H9 (cell line): ENCODE measurements at regions not wholly inside any gene's neighbourhood (a gene's known extent, or its start where the extent isn't known, plus 50 kb on each side); places are given as distances from the start of the nearest gene placed in this dataset.

Source experiments
- DNase-seq: peaks from one replicate; pipeline ENCODE4 v3.0.0-alpha.2; 2017
- H2AFZ ChIP-seq: one replicate; pipeline ENCODE4 v1.6.1; 2013; ENCODE audit warnings: mild to moderate bottlenecking, low read length, control low read depth, moderate library complexity
- H2AK5ac ChIP-seq: 2 replicates; pipeline ENCODE4 v1.6.1; 2013; ENCODE audit warnings: low read length, control low read depth, mixed read lengths; ENCODE audit not compliant: insufficient read length
- H2BK120ac ChIP-seq: one replicate; pipeline ENCODE4 v1.6.1; 2013; ENCODE audit warnings: low read depth, mild to moderate bottlenecking, low read length, control low read depth, inconsistent platforms; ENCODE audit not compliant: poor library complexity, severe bottlenecking
- H2BK12ac ChIP-seq: 2 replicates; pipeline ENCODE4 v1.6.1; 2013; ENCODE audit warnings: low read length, control low read depth, mixed read lengths, low read depth; ENCODE audit not compliant: insufficient read length
- H2BK15ac ChIP-seq: 2 replicates; pipeline ENCODE4 v1.6.1; 2013; ENCODE audit warnings: low read depth, low read length, control low read depth
- H2BK20ac ChIP-seq: one replicate; pipeline ENCODE4 v1.6.1; 2013; ENCODE audit warnings: low read depth, mild to moderate bottlenecking, low read length, control low read depth, inconsistent platforms; ENCODE audit not compliant: poor library complexity, severe bottlenecking
- H2BK5ac ChIP-seq: 2 replicates; pipeline ENCODE4 v1.6.1; 2013; ENCODE audit warnings: low read length, control low read depth, mixed read lengths; ENCODE audit not compliant: insufficient read length
- H3K14ac ChIP-seq: 2 replicates; pipeline ENCODE4 v1.6.1; 2013; ENCODE audit warnings: low read length, control low read depth; ENCODE audit not compliant: insufficient read depth
- H3K18ac ChIP-seq: 2 replicates; pipeline ENCODE4 v1.6.1; 2013; ENCODE audit warnings: low read depth, mild to moderate bottlenecking, mixed read lengths, low read length, control low read depth; ENCODE audit not compliant: insufficient read length
- H3K23ac ChIP-seq: 2 replicates; pipeline ENCODE4 v1.6.1; 2013; ENCODE audit warnings: low read length, control low read depth, mixed read lengths, low read depth; ENCODE audit not compliant: insufficient read length
- H3K23me2 ChIP-seq: 2 replicates; pipeline ENCODE4 v1.6.1; 2013; ENCODE audit warnings: low read depth, mild to moderate bottlenecking, mixed read lengths, low read length, control low read depth; ENCODE audit not compliant: insufficient read length, poor library complexity, severe bottlenecking
- H3K27ac ChIP-seq: 2 replicates; pipeline ENCODE4 v1.5.1; 2013; ENCODE audit warnings: low read length, control low read depth, mixed read lengths, low read depth; ENCODE audit not compliant: insufficient read length
- H3K27me3 ChIP-seq: 2 replicates; pipeline ENCODE4 v1.6.1; 2013; ENCODE audit warnings: low read length, control low read depth, inconsistent platforms; ENCODE audit not compliant: insufficient read depth
- H3K4ac ChIP-seq: 2 replicates; pipeline ENCODE4 v1.6.1; 2013; ENCODE audit warnings: low read depth, mild to moderate bottlenecking, control low read depth, inconsistent platforms, low read length, moderate library complexity
- H3K4me1 ChIP-seq: 2 replicates; pipeline ENCODE4 v1.6.1; 2013; ENCODE audit warnings: low read length, control low read depth, inconsistent platforms; ENCODE audit not compliant: insufficient read depth
- H3K4me2 ChIP-seq: 2 replicates; pipeline ENCODE4 v1.6.1; 2013; ENCODE audit warnings: low read length, control low read depth, mixed read lengths; ENCODE audit not compliant: insufficient read length, insufficient read depth
- H3K56ac ChIP-seq: 2 replicates; pipeline ENCODE4 v1.6.1; 2013; ENCODE audit warnings: low read depth, mild to moderate bottlenecking, mixed read lengths, low read length, control low read depth; ENCODE audit not compliant: insufficient read length
- H3K79me1 ChIP-seq: 2 replicates; pipeline ENCODE4 v1.6.1; 2013; ENCODE audit warnings: low read depth, mild to moderate bottlenecking, moderate library complexity, low read length, control low read depth, inconsistent platforms; ENCODE audit not compliant: insufficient read depth, poor library complexity, severe bottlenecking
- H3K79me2 ChIP-seq: 2 replicates; pipeline ENCODE4 v1.6.1; 2013; ENCODE audit warnings: low read length, control low read depth, inconsistent platforms; ENCODE audit not compliant: insufficient read depth
- H3K9ac ChIP-seq: 2 replicates; pipeline ENCODE4 v1.6.1; 2013; ENCODE audit warnings: low read length, control low read depth, mixed read lengths; ENCODE audit not compliant: insufficient read length; ENCODE audit errors: extremely low read depth
- H3K9me3 ChIP-seq: one replicate; pipeline ENCODE4 v1.6.1; 2013; ENCODE audit warnings: low read depth, low read length, inconsistent platforms; ENCODE audit not compliant: control insufficient read depth
- H3T11ph ChIP-seq: one replicate; pipeline ENCODE4 v1.6.1; 2013; ENCODE audit warnings: mild to moderate bottlenecking, low read length, control low read depth, inconsistent platforms
- H4K20me1 ChIP-seq: one replicate; pipeline ENCODE4 v1.6.1; 2013; ENCODE audit not compliant: control insufficient read depth, insufficient read length, insufficient read depth
- H4K5ac ChIP-seq: 2 replicates; pipeline ENCODE4 v1.6.1; 2013; ENCODE audit warnings: low read depth, mild to moderate bottlenecking, mixed read lengths, low read length, control low read depth; ENCODE audit not compliant: insufficient read length
- H4K8ac ChIP-seq: replicated peaks from 2 replicates; pipeline ENCODE4 v1.6.1; 2013; ENCODE audit warnings: low read length, control low read depth, mixed read lengths, low read depth; ENCODE audit not compliant: insufficient read length
- H4K91ac ChIP-seq: 2 replicates; pipeline ENCODE4 v1.6.1; 2013; ENCODE audit warnings: low read depth, mild to moderate bottlenecking, moderate library complexity, mixed read lengths, low read length, control low read depth; ENCODE audit not compliant: insufficient read length
- H3K27ac Mint-ChIP-seq, 3 experiments: 2 replicates in 2 of 3; 3 replicates in 1 of 3; pipeline ENCODE4 v1.8.0; 2020 to 2021; ENCODE audit warnings: mixed read lengths in 3 of 3, mild to moderate bottlenecking in 1 of 3, moderate library complexity in 1 of 3
- H3K27me3 Mint-ChIP-seq: 2 replicates; pipeline ENCODE4 v1.8.0; 2021; ENCODE audit warnings: low read depth, mild to moderate bottlenecking, moderate library complexity, mixed read lengths
- H3K36me3 Mint-ChIP-seq, 3 experiments: 2 replicates in 2 of 3; 3 replicates in 1 of 3; pipeline ENCODE4 v1.8.0; 2020 to 2021; ENCODE audit warnings: low read depth in 3 of 3, mixed read lengths in 3 of 3; ENCODE audit not compliant: insufficient read depth in 1 of 3
- H3K4me1 Mint-ChIP-seq, 2 experiments: 2 replicates each; pipeline ENCODE4 v1.8.0; 2020; ENCODE audit warnings: mixed read lengths in 2 of 2
- H3K4me3 Mint-ChIP-seq, 2 experiments: 2 replicates in 1 of 2; 3 replicates in 1 of 2; pipeline ENCODE4 v1.8.0; 2020 to 2021; ENCODE audit warnings: mild to moderate bottlenecking in 2 of 2, mixed read lengths in 2 of 2, moderate library complexity in 1 of 2
- H3K9me3 Mint-ChIP-seq, 2 experiments: 2 replicates in 1 of 2; 3 replicates in 1 of 2; pipeline ENCODE4 v1.8.0; 2020; ENCODE audit warnings: mild to moderate bottlenecking in 2 of 2, mixed read lengths in 2 of 2, moderate library complexity in 1 of 2
- CTCF ChIP-seq: fragments of 200-600 bp; sonication (generic); conservative IDR thresholded peaks from 3 replicates; pipeline ENCODE4 v1.8.0; 2021; ENCODE audit warnings: antibody characterized with exemption, mild to moderate bottlenecking
- WGBS: extraction: QIAGEN DNeasy Blood & Tissue Kit; methylation state at CpG from one replicate; pipeline ENCODE4 v1.1.7; 2013; ENCODE audit warnings: missing lambda C conversion rate, low lambda C conversion rate, mixed read lengths; ENCODE audit not compliant: insufficient read length; ENCODE audit errors: extremely low coverage; 5-methylcytosine and 5-hydroxymethylcytosine counted together

- DNase-seq: no peak
- H3K27ac ChIP-seq: no peak overlapping the region
- no peak overlapping the region for H2BK20ac ChIP-seq
- H4K5ac ChIP-seq: no peak overlapping the region
- Mint-ChIP-seq H3K4me1 (peaks cover 0 to 6% of the 10 kb centered on the region in 2 experiments; a peak in 3 of 4 replicates), H3K4me3 (no peak overlapping the region), H3K27ac (no peak overlapping the region), H3K27me3 (no peaks in the 10 kb centered on the region), H3K36me3 (no peaks in the 10 kb centered on the region), H3K9me3 (no peaks in the 10 kb centered on the region)
- H2BK12ac ChIP-seq: no peak overlapping the region
- no peak overlapping the region for H3K9ac ChIP-seq
- no peak overlapping the region for H2AFZ ChIP-seq
- no peaks in the 10 kb centered on the region for H4K20me1 ChIP-seq
- no peak for TF ChIP-seq CTCF
- H3K23me2 ChIP-seq: no peaks in the 10 kb centered on the region
- no peaks in the 10 kb centered on the region for H3K79me1 ChIP-seq
- no peak overlapping the region for H2AK5ac ChIP-seq
- no peak overlapping the region for H4K91ac ChIP-seq
- H3K18ac ChIP-seq: no peak overlapping the region
- WGBS: no CpG with 5 or more reads among the region's 3 CpGs
- no peak overlapping the region for H4K8ac ChIP-seq
- H3K4me2 ChIP-seq: no peak overlapping the region
- H3K4me1 ChIP-seq: no peaks in the 10 kb centered on the region
- H3K14ac ChIP-seq: no peak overlapping the region
- no peaks in the 10 kb centered on the region for H3K79me2 ChIP-seq
- no peak overlapping the region for H3K56ac ChIP-seq
- H2BK5ac ChIP-seq: no peak overlapping the region
- H2BK120ac ChIP-seq: no peak overlapping the region
- H3T11ph ChIP-seq: no peak overlapping the region
- no peaks in the 10 kb centered on the region for H3K27me3 ChIP-seq
- H3K4ac ChIP-seq: no peak overlapping the region
- H2BK15ac ChIP-seq: no peak overlapping the region
- H3K9me3 ChIP-seq: no peaks in the 10 kb centered on the region
- H3K23ac ChIP-seq: no peak overlapping the region
These were observed 76.6 kb downstream of the ARRDC3 start for GRCh38 chr5:91306497-91306896.
